ENCODE measurements at regions not wholly inside any gene's neighbourhood (a gene's known extent, or its start where the extent isn't known, plus 50 kb on each side); places are given as distances from the start of the nearest gene placed in this dataset.

DNA sequence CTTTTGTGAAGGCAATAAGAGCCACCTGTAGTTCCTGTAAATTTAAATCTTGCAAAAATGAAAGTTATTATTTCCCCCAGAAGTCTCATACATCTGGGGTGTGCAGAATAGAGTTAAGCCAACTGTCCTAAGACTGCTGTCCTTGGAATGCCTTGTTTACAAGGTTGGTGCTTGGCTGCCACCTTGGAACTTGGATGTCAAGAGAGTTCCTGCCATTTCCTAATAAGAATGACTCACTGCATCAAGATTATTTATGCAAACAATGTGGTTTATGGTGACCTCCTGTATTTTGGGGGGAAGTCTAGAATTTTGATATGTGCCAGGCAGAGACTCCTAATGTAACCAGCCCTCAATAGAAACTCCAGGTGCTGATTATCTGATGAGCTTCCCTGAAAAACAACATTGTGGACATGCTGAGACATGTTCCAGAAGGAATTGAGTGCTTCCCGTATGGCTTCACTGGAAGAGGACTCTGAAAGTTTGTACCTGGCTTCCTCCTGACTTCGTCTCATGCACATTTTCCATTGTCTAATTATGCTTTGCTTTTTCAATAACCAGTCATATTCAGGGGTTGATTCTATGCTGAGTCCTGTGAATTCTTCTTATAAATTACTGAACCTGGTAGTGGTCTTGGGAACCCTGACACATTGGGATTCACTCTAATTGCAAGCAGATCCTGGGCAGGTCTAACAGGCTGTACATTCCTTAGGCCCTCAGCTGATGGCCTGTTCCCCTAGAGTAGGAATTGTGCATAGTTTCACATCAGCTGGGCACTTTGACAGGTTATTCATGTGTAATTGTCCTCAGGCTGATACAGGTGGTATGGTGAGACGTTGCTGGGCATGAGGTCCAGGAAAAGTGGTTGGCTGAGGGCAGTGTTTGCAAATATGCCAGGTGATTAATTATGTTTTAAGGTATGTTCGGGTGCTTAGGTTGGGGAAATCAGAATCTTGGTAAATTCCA is 1370.7 kb upstream of the TMEM132C start:
- TF ChIP-seq EZH2 (IDR thresholded peaks at IDR 0.05; ENCODE audit: borderline replicate concordance, control insufficient read depth, low read depth, low read length): no peak
- TF ChIP-seq, protein P1, sequence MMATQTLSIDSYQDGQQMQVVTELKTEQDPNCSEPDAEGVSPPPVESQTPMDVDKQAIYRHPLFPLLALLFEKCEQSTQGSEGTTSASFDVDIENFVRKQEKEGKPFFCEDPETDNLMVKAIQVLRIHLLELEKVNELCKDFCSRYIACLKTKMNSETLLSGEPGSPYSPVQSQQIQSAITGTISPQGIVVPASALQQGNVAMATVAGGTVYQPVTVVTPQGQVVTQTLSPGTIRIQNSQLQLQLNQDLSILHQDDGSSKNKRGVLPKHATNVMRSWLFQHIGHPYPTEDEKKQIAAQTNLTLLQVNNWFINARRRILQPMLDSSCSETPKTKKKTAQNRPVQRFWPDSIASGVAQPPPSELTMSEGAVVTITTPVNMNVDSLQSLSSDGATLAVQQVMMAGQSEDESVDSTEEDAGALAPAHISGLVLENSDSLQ (IDR thresholded peaks at IDR 0.05): no peak
